HepG2 (cell line): ENCODE measurements at regions not wholly inside any gene's neighbourhood (a gene's known extent, or its start where the extent isn't known, plus 50 kb on each side); places are given as distances from the start of the nearest gene placed in this dataset.

Experiments used
- ATAC-seq: fragments of 200-7000 bp; cut with Tn5 transposase; 3 replicates; pipeline ENCODE4 v1.9.1; 2020; ENCODE audit warnings: mild to moderate bottlenecking, moderate library complexity
- BruUV-seq: library from RNA; stranded (reverse); fragments of 400-500 nt; replicated peaks from 2 replicates; lab custom pipeline; 2021; lab: Mats Ljungman, UMichigan
- CTCF ChIA-PET: fragments of 300-600 bp; formaldehyde crosslinking; extraction: SDS; loops from one replicate; lab custom pipeline; 2021; ENCODE audit warnings: low total read pairs, inconsistent platforms, low intra/inter-chr PET ratio; lab: Yijun Ruan, JAX
- POLR2A ChIA-PET: fragments of 350-600 bp; sonication (Branson Sonifier 250); formaldehyde crosslinking; loops from one replicate; lab custom pipeline; 2020; ENCODE audit warnings: antibody characterized with exemption, inconsistent platforms; lab: Yijun Ruan, JAX
- DNase-seq: peaks from one replicate; pipeline ENCODE4 v3.0.0-alpha.2; 2015; ENCODE audit warnings: low spot score
- FAIRE-seq: peaks from 3 replicates; lab custom pipeline; 2011; peaks lifted over from hg19 to GRCh38; lab: Jason Lieb, UNC
- H2AFZ ChIP-seq: one replicate; pipeline ENCODE4 v1.6.1; 2011; ENCODE audit warnings: low read length, inconsistent platforms
- H3K27ac ChIP-seq: fragments of 300-600 bp; 3 replicates; pipeline ENCODE4 v1.8.0; 2011; ENCODE audit warnings: mixed run types, mild to moderate bottlenecking, mixed read lengths, low read length, inconsistent platforms; ENCODE audit not compliant: insufficient read depth; ENCODE audit errors: extremely low read length
- H3K27me3 ChIP-seq, 2 experiments: fragments of 200-600 bp in 1 of 2; 2 replicates in 1 of 2; 3 replicates in 1 of 2; pipeline versions ENCODE4 v1.6.0 to v1.8.0; 2011; ENCODE audit warnings: low read length in 2 of 2, mild to moderate bottlenecking in 2 of 2, moderate library complexity in 2 of 2, inconsistent platforms in 1 of 2; ENCODE audit not compliant: insufficient read depth in 2 of 2, control insufficient read depth in 1 of 2
- H3K36me3 ChIP-seq, 2 experiments: fragments of 200-600 bp in 1 of 2; replicated peaks in 1 of 2; 2 replicates in 1 of 2; 3 replicates in 1 of 2; pipeline versions ENCODE4 v1.5.1 to v1.8.0; 2011; ENCODE audit warnings: low read length in 2 of 2, inconsistent platforms in 1 of 2; ENCODE audit not compliant: insufficient read depth in 2 of 2, control insufficient read depth in 1 of 2
- H3K4me1 ChIP-seq: 2 replicates; pipeline ENCODE4 v1.5.1; 2012; ENCODE audit warnings: low read length, inconsistent platforms; ENCODE audit not compliant: insufficient read depth
- H3K4me2 ChIP-seq: 2 replicates; pipeline ENCODE4 v1.6.0; 2011; ENCODE audit warnings: low read depth, low read length, inconsistent platforms
- H3K4me3 ChIP-seq, 3 experiments: fragments of 200-600 bp in 1 of 3; sonication (generic), shearing (Covaris generic) in 1 of 3; replicated peaks in 1 of 3; 2 replicates each; pipeline ENCODE4 v1.5.1; 2011 to 2016; ENCODE audit warnings: low read length in 3 of 3, inconsistent platforms in 2 of 3, low read depth in 2 of 3, mild to moderate bottlenecking in 2 of 3, control low read depth in 1 of 3, mixed read lengths in 1 of 3; ENCODE audit not compliant: insufficient read depth in 1 of 3
- H3K79me2 ChIP-seq: one replicate; pipeline ENCODE4 v1.6.1; 2011; ENCODE audit warnings: low read length, inconsistent platforms; ENCODE audit not compliant: insufficient read depth
- H3K9ac ChIP-seq: 2 replicates; pipeline ENCODE4 v1.6.0; 2011; ENCODE audit warnings: mild to moderate bottlenecking, low read depth, low read length, inconsistent platforms; ENCODE audit not compliant: insufficient read depth
- H3K9me3 ChIP-seq: 2 replicates; pipeline ENCODE4 v1.5.1; 2012; ENCODE audit warnings: mild to moderate bottlenecking, low read length
- H4K20me1 ChIP-seq: 2 replicates; pipeline ENCODE4 v1.6.0; 2011; ENCODE audit warnings: inconsistent platforms, mild to moderate bottlenecking, low read length, moderate library complexity; ENCODE audit not compliant: insufficient read depth
- ATF1 ChIP-seq: IDR thresholded peaks from 2 replicates; pipeline ENCODE4 v1.6.1; 2016; ENCODE audit warnings: mild to moderate bottlenecking, control low read depth
- CREBL2 ChIP-seq: sonication (generic); formaldehyde crosslinking; IDR thresholded peaks from 2 replicates; pipeline ENCODE4 v1.8.1; 2023; ENCODE audit warnings: missing genetic modification reagents, mild to moderate bottlenecking, borderline replicate concordance
- GMEB1 ChIP-seq: sonication (generic); formaldehyde crosslinking; IDR thresholded peaks from 2 replicates; pipeline ENCODE4 v1.5.1; 2020; ENCODE audit warnings: missing genetic modification reagents, mild to moderate bottlenecking, borderline replicate concordance
- ZBTB3 ChIP-seq: sonication (generic); formaldehyde crosslinking; IDR thresholded peaks from 2 replicates; pipeline ENCODE4 v1.4.0; 2020; ENCODE audit warnings: low read depth, mild to moderate bottlenecking, moderate library complexity, missing genetic modification reagents, borderline replicate concordance
- ZNF432 ChIP-seq: sonication (generic); formaldehyde crosslinking; IDR thresholded peaks from 2 replicates; pipeline ENCODE4 v1.5.0; 2020; ENCODE audit warnings: missing genetic modification reagents, mild to moderate bottlenecking, borderline replicate concordance
- WGBS: methylation state at CpG from one replicate; pipeline ENCODE4 v1.1.6; 2017; ENCODE audit warnings: low lambda C conversion rate; 5-methylcytosine and 5-hydroxymethylcytosine counted together
- in situ Hi-C: cut with HindIII; loops from 2 replicates; pipeline ENCODE4 v1.10.0; 2017; ENCODE audit warnings: low pct_unique_long_range_greater_than_20kb; ENCODE audit not compliant: extremely low pct_ligation_motif_present
- intact Hi-C: fragments of 100-400 bp; cut with micrococcal nuclease; formaldehyde crosslinking; loops from one replicate; pipeline ENCODE4 v1.10.0; 2022; ENCODE audit not compliant: unreplicated experiment
- TF ChIP-seq, protein P1 (sequence below), 2 experiments: sonication (generic) in 1 of 2; formaldehyde crosslinking in 1 of 2; IDR thresholded peaks; 2 replicates each; pipeline versions ENCODE4 v1.5.1 to v1.6.1; 2011 to 2020; ENCODE audit warnings: borderline replicate concordance in 1 of 2, low read depth in 1 of 2, low read length in 1 of 2, mild to moderate bottlenecking in 1 of 2, missing genetic modification reagents in 1 of 2, moderate library complexity in 1 of 2

- Histone ChIP-seq H3K4me2 (no peak overlapping the region), H2AFZ (no peak overlapping the region), H3K27ac (no peak overlapping the region), H3K27me3 (peaks cover 0 to 15% of the 10 kb centered on the region in 2 experiments; a peak in 4 of 5 replicates), H3K36me3 (no peaks in the 10 kb centered on the region), H3K4me3 (no peak overlapping the region), H3K79me2 (no peaks in the 10 kb centered on the region), H4K20me1 (no peaks in the 10 kb centered on the region), H3K4me1 (no peaks in the 10 kb centered on the region), H3K9me3 (no peaks in the 10 kb centered on the region), H3K9ac (no peak overlapping the region)
- no TSS peak for BruUV-seq
- ChIA-PET POLR2A (no interaction called here), CTCF (no interaction called here)
- FAIRE-seq (no peak), ATAC-seq (no peak), DNase-seq (no peak)
- in situ Hi-C loops (no loop called here), intact Hi-C loops (loop anchor here (10.0 kb wide), 1 partner anchor 832 kb away; no protein-coding TSS in a partner anchor)
- WGBS: 20% methylated on average over 5 of the region's 5 CpGs
- TF ChIP-seq GMEB1 (CRISPR knock-in tag) (no peak), ZBTB3 (CRISPR knock-in tag) (no peak), ZNF432 (CRISPR knock-in tag) (no peak), CREBL2 (CRISPR knock-in tag) (no peak), ATF1 (no peak)
- TF ChIP-seq, protein P1, sequence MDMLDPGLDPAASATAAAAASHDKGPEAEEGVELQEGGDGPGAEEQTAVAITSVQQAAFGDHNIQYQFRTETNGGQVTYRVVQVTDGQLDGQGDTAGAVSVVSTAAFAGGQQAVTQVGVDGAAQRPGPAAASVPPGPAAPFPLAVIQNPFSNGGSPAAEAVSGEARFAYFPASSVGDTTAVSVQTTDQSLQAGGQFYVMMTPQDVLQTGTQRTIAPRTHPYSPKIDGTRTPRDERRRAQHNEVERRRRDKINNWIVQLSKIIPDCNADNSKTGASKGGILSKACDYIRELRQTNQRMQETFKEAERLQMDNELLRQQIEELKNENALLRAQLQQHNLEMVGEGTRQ (IDR thresholded peaks at IDR 0.05; ENCODE audit: low read depth, low read length): no peak
- TF ChIP-seq, protein P1 (CRISPR knock-in tag; IDR thresholded peaks at IDR 0.05; ENCODE audit: borderline replicate concordance): no peak
These were observed 135.0 kb upstream of the ZNF536 start for GRCh38 chr19:30237140-30237539.
